Activated T-cell treated with anti-CD3 and anti-CD28 coated beads, Interleukin-2, amount 50 U/mL, for 1 hour (primary cell): ENCODE measurements at regions not wholly inside any gene's neighbourhood (a gene's known extent, or its start where the extent isn't known, plus 50 kb on each side); places are given as distances from the start of the nearest gene placed in this dataset.
A peak's percentile ranks its signal among the peaks of the same experiment; 100 is the strongest.

Source experiments
- DNase-seq: peaks from one replicate; pipeline ENCODE4 v3.0.0-alpha.2; 2020

DNA sequence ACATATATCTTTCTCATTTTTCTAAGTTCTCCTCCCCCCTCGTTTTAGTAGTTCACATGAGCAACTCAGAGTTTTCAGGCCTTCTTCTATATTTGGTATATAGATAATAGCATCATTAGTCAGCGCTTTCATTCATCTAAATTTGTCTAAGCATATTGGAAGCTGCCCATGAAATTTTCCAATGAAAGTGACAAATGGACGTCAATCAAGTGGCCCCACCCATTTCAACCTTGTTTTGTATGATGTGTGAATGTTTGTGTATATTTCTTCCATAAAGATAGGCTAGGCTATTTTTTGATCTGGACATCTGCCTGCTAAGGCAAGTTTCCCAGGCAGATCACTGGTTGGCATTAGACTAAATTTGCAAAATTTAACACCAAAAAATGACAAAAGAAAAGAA is 104.0 kb upstream of the SSBP2 start:
- no peak for DNase-seq

DNA sequence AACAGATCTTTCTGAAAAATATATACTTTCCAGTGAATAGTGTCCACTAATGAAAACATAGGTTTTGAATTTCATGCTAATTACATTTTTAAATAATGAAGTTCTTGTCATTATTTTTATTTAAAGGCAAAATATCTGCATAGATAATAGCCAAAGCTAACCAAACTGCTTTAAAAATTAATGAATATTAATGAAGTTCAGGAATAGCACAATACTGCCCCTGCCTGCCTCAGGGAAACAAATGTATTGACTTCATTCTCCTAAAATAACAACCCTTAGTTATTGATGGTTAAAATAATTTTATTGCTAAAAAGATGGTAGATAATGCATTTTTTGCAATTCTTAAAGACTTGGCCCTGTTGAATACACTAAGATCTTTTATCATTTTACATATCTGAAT is 103.6 kb upstream of the SSBP2 start:
- no peak for DNase-seq

DNA sequence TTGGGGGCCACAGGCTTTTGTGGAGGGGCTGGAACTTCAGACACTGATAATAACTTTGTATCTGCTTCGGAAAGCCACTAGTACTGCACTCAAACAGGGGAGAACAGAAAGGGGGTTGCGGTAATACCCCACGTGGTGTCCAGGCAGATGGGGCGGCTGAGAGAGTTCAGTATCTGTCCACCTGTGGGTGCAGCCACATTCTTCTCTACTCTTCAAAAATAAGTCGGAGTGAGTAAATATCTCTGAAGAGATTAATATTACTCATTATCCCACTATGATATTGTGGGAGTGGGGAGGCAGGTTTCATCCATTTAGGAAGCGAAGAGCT is 102.1 kb upstream of the SSBP2 start:
- no peak for DNase-seq

DNA sequence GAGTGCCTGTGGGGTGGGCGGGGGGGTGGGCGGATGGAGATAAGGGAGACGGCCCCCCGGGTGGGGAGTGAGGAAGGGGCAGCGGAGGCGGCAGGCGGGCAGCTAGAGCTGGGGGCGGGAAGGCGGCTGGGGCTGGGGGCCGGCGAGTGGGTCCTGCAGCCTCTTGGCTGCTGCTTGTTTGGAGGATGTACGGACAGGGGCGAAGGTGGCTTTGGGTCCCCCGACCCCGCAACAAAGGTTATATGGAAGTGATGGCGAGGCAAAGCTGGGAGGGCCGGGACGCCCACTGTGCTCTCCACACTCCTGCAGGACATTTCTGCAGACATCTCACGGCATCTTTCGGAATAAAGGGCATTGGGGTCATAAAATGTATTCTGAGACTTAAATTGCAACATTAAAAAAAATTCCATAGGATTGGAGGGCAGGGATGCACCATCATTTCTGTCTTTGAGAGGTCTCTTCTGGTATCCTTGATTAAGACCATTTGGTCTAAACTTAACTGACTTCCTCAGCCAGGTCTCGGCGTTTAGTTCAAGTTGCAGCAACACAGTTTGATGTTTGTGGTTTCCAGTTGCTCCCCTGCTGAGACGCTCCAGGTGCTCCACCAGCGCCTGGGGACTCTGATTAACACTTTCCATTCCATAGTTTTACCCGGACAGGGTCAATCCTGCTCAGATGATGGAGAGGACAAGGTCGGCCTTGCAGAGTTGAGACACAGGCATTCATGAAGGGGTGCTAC is 101.6 kb upstream of the SSBP2 start:
- peak; percentile 29 for DNase-seq

DNA sequence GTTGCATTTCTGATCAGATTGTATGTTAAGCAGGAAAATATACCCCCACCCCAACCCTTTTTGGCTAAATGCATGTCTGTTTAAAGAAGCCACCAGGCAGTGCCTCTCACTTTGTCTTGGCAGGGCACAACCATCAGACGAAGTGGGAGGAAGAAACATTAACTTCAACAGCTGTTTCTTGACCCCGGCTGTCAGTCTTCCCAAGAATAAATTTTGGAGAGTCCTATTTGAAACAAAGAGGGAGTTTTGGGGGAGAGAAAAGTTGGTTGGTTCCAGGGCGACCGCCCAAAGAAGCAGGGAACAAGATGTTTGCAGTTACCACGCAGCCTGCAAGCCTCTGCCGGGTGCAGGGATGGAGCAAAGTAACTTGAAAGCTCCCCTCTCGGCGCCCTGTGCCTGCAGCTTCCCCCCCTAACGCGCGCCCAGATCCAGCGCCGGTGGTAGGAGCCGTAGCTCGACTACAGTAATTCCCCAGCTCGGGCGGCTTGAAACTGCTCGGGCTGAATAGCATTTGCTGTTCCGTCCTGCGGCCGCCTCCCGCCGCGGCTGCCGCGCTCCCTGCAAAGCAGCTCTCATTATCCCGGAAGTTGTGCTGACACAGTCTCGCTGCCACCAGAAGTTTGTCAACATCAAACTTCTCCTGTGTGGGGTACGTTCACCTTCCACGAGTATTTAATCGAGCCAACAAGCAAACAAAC is 100.7 kb upstream of the SSBP2 start:
- DNase-seq: peak; percentile 92

DNA sequence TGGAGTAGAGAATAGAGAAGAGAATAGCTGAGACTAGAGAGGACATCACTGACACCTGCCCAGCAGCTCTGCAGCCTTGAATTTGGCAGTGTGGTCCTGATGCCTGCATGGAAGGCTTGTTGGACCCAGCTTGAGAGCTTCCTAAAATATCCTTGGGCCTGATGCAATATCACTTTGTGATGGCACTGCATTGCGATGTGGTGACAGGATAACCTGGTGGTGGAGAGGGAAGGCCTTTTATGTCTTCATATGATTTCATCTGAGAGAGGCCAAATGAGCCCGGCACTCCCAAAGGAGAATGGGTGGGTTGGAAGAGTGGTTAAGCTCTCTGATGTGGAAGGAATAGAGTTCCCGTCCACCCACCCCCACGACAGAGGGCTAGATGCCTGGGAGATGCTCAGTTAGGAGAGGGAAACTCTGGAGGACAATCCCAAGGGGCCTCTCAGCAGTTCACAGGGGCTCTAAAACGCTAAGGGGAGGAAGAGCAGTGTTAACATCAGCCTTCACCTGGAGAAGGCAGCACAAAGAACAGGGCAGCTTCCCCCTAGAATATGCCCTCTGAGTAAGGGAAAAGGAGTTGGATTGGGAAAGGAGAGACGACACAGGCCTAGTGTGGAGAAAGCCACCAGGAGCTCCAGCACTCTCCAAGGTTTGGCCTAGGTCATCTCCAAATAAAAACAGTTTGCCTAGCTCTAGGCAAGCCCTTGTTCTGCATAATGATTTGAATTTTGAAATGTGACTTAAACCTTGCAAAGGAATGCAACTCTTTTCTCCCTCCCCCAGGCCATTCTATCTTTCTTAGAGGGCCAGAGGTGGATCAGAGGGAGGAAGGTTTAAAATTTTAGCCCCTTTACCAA is 99.8 kb upstream of the SSBP2 start:
- no peak for DNase-seq

DNA sequence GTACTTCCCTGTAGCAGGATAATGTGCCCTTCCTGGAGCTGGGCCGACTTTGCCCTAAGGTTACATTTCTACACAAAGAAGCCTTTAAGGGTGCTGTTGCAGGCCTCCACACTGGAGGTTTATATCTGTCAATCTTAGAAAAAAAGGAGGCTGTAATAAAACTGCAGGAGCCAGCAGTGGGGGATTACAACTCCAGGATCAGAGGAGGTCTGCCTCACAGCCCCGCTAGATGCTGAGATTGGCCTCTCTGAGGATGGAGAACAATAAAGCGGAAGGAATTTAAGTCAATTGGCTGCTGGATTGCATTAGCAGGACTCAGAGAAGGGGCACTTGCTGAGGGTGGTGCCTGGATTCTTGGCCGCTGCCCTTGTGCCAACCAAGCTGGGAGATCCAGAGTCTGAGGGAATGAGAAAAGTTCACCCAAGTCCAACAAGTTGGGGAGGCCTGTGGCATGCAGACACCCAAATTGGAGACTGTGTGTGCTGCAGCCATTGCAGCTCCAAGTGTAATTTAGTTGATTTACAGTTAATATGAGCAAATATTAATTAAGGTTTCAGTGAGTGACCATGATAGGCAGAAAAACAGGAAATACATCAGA is 99.0 kb upstream of the SSBP2 start:
- DNase-seq: no peak

DNA sequence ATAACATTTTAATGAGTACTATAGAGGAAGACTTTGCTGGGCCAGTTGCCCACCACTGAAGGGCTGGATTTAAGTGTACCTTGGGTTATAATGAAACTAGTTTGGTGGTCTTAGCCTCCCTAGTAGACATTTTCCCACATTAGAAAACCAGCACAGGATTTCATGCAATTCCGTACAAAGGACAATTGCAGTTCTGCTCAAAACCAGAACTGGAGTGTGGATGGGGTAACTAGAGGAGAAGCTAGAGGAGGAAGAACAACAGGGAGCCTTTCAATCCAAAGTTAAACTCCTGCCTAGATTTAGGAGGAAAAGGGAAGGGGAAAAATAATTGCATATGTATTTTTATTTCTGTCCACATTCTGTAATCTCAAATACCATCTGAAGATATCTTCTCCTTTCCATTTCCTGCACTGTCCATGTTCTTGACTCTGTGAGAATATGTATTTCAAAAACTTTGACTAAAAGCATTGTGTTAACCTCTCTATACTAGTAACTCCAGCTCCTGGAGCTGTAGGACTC is 97.5 kb upstream of the SSBP2 start:
- no peak for DNase-seq

DNA sequence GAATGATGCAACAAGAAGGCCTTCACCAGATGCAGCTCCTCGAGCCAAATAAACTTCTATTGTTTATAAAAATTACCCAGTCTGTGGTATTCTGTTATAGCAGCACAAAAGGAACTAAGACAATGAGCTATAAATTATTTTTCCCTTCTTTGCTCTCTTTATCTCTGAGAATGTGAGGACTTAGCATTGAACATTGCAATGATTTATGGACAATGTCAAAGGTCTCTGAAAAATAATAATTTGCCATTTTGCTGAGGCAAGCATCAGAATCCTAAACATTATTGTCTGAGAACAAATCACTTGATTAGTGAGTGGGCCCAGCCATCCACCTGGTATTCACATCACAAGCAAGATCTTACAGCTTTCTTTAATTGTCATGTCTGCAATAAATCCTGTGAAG is 95.4 kb upstream of the SSBP2 start:
- DNase-seq: no peak

DNA sequence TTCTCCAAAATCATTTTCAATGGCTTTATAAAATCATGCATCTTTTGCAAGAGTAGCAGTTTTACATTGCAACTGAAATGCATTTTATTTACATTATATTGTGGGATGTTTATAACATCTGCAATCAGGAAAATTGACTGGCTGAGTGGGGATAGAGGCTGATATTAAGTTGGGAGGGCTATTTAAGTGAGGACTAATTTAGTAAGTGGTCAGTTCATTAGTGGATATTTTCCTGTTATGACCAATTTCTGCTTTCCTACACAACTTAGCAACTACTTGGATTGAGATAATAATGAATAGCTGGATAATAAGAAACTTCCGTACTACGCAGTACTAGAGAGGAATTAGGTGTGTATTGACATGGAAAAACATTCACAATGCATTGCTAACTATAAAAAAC is 92.9 kb upstream of the SSBP2 start:
- no peak for DNase-seq

DNA sequence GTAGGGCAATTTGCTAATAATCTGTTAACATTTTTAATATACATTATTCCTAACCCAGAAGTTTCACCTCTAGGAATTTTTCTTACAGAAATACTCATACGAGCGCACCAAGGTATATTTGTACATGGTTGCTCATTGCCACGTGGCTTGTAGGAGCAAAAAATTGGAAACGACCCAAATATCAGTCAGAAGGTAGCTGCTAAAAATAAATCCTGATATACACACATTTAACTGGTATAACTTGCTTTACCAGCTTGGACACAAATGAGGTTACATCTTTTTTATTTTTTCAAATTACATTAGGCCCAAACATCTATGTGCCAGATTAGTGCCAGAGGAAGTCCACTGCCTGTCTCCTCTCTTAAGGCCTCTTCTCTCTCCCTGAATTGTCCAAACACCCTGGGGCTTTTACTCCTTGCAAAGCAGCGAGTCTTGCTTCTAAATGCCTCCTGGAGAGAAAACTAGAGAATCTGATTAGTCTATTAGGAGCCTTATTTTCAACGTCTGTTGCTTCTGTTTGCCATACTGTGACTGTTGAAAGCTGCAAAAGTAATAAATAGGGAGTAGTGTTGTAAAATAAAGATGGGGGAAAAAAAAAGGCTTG is 92.0 kb upstream of the SSBP2 start:
- no peak for DNase-seq

DNA sequence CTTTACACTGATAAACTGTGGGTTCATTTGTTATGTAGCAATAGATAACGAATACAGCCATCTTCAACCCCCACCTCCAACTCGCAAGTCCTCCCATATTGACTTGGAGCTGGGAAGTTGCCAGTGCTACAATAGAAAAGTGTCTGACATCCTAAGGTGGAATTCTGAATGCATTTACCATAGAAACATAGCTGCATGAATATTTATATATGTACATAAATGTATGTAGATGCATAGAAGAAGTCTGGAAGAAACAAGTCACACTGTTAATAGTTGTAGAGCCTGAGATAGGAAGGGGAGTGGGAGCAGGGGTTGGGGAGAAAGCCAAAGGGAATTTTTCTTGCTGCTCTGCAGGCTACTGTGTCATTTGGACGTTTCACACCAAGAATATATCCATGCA is 88.1 kb upstream of the SSBP2 start:
- no peak for DNase-seq

DNA sequence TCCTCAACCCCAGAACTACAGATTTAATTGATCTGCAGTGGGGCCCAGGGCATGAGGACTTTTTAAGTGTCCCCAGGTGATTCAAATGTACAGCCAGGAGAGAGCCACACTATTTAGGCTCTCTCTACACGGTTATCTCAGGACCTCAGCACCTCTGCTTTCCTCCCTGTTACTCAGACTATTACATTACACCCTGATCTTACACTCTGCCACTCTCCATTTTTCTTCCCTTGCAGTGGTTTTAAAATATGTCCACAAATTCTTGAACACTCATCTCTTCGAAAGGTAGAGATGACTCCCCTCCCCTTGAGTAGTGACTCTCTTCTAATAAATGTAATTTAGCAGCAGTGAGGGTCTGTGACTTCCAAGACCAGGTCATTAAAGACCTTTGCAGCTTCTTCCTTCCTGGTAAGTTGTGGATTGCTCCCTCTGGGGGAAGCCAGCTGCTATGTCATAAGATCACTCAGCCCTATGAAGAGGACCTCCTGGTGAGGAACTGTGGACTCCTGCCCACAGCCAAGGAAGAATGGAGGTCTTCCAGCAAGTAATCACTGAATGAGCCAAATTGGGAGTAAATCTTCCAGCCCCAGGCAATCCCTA is 87.5 kb upstream of the SSBP2 start:
- DNase-seq: no peak

DNA sequence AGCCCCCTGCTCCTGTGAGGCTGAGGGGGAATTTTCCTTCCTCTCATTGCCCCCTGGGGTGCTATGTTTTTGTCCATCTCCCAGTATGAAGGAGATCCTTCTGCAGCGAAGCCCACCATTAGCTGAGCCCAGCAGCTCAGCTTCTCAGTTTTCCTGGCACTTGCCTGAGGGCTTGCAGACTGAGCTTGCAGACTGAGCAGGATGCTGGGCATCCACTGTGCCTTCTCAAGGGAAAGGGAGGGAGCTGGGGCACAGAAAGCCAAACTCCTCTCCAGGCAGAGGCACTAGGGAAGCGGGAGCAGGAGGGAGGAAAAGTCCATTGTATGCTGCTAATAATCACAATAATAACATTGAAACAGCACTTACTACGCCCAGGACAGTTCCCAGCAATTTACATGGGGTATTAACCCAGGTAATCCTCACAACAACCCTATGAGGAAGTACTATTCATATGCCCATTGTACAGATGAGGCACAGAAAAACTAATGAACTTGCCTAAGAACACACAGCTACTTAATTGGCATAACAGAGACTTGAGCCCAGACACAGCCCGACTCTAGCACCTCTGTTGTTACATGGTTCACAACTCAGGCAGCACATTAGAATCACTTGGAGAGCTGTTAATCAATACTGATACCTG is 86.9 kb upstream of the SSBP2 start:
- no peak for DNase-seq

DNA sequence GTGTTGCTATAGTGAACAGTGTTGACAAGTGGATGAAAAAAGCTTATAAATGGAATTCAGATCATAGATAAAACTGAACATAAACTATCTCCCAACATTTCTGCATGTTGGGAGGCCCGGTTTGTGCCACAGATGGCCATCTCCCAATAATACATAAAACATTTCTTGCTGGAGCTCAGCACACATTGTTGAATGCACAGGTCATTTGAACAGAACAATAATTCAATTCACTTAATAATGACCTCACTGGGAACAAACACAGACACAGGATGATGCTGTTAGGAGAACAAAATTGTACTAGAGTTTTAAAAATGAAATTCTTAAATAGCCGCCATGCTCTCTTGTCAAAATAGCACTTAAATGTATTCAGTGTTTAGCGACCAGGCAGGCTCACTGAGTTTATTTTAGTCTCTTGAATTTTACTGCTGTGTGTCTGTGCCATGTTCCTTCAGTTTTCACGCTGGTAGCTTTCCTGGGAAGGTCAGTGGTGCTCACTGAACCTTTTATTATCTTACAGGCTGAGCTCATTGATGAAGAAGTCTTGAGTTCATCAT is 85.0 kb upstream of the SSBP2 start:
- no peak for DNase-seq

DNA sequence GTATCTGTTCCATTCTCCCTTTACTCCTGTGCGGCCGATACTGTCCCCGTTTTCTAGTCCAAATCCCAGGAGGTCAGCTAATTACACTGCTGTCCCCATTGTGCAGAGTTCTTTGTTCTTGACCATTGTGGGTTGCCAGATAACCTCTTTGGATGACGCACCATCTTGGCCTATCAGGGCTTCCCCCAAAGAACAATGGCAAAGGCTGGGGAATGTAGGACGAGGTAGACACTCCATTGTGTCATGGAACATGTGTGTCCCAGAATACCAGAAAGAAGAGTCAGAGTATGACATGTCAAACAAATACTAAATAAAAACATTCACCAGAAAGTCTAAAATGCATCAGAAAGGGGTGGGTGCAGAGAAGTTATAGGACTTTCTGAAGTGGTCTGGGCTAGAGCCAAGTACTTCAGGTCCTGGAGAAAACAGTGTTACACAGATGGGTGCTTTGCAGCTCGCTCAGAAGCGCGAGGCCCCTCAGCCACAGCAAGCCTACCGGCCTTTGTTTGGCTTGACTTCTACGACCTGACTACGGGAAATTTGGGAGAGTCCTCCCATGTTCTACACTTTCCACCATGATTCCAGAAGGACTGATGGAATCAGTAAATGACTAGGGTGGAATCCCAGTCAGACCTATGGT is 83.2 kb upstream of the SSBP2 start:
- no peak for DNase-seq

DNA sequence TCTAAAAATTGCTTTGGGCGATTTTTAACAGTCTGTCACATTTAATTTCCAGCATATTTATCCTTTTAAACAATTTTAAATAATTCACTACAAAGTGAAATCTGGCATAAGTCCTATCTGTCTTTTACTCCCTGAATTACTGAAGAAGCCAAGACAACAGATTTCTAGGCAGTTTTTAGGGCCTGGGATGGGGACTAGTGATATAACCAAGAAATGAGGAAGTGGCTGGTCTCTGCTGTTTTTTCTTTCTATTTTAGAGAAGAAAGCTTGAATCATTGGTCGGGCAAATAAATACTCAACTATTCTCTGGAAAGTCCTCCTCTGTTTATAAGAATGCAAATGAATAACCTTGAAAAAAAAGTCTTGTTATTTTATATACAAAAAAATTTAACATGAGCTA is 79.7 kb upstream of the SSBP2 start:
- DNase-seq: no peak

DNA sequence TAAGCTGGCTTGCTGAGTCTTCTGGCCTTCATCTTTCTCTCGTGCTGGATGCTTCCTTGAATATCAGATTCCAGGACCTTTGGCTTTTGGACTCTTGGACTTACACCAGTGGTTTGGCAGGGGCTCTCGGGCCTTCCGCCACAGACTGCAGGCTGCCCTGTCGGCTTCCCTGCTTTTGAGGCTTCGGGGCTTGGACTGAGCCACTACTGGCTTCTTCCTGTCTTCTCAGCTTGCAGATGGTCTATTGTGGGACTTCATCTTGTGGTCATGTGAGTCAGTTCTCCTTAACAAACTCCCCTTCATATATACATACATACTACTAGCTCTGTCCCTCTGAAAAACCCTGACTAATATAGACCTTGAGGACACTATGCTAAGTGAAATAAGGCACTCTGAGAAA is 78.3 kb upstream of the SSBP2 start:
- DNase-seq: no peak

DNA sequence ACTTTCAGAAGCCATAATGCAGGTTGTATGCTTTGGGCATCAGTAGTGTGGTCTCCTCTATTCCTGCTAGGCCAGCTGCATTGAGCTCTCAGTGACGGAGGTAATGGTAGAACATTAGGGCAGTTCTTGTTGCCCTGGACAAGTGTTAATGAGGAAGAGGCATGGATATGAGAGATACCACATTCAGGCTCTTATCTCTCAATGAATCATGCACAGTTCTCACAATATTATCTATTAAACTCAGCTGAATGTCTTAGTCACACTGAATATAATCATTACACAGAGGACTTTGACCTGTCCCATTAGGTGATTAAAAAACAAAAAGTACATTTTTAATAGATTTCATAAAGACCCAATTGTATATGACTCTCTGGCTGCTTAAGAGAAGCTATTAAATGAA is 76.6 kb upstream of the SSBP2 start:
- no peak for DNase-seq

DNA sequence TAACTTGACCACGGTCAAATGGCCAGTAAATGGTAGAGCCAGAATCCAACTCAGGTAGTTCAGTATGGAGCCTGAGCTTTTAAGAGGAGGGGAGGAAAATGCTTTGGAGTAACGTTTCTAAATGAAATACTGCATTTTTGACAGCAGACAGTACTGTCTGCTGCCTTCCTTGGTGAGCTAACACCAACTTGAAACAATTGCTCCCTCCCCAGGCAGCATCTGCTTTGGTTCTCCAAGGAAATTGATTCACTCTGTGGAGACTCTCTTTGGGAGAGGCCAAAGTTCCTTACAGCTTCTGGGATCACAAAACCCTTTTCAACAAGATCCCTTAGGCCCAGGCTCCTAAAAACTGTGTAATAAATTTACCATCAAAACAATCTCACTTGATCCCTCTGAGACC is 75.2 kb upstream of the SSBP2 start:
- DNase-seq: no peak

DNA sequence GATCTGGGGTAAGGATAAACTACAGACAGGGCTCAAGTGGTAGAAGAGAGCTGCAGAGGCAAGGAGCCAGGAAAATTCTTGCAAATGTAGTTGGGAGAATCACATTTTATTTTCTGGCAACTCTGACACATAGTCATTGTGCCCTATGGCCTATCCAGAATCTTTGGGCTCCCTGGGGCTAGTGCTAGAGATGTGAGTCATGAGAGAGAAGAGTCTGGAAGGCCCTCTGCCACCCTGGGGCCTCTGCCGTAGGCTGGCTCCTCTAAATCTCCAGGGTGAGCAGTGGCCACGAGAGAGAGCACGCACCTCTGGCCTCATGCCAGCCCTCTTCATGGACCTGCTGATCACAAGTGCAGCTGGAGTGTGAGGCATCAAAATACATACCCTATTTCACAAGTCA is 74.3 kb upstream of the SSBP2 start:
- DNase-seq: no peak
